KMS-11 (cell line): ENCODE measurements at regions not wholly inside any gene's neighbourhood (a gene's known extent, or its start where the extent isn't known, plus 50 kb on each side); places are given as distances from the start of the nearest gene placed in this dataset.

Source experiments
- H2AFZ ChIP-seq: fragments of 200-600 bp; sonication (generic); 2 replicates; pipeline ENCODE4 v1.6.1; 2016; ENCODE audit warnings: antibody characterized with exemption, mixed run types, low read depth
- H3K27ac ChIP-seq: fragments of 200-600 bp; sonication (generic); 2 replicates; pipeline ENCODE4 v1.6.1; 2016; ENCODE audit warnings: mild to moderate bottlenecking, mixed run types
- H3K27me3 ChIP-seq: fragments of 200-600 bp; sonication (generic); 2 replicates; pipeline ENCODE4 v1.6.1; 2017; ENCODE audit warnings: mild to moderate bottlenecking, low read depth, mixed run types, moderate library complexity; ENCODE audit not compliant: insufficient read depth
- H3K36me3 ChIP-seq: fragments of 200-600 bp; sonication (generic); 2 replicates; pipeline ENCODE4 v1.6.1; 2017; ENCODE audit warnings: mild to moderate bottlenecking, mixed run types; ENCODE audit not compliant: insufficient read depth
- H3K4me1 ChIP-seq: fragments of 200-600 bp; sonication (generic); 2 replicates; pipeline ENCODE4 v1.6.1; 2016; ENCODE audit warnings: mild to moderate bottlenecking, low read depth, mixed run types; ENCODE audit not compliant: poor library complexity, severe bottlenecking
- H3K4me2 ChIP-seq: fragments of 200-600 bp; sonication (generic); 2 replicates; pipeline ENCODE4 v1.7.0; 2016; ENCODE audit warnings: mild to moderate bottlenecking, mixed run types
- H3K4me3 ChIP-seq: fragments of 200-600 bp; sonication (generic); IDR thresholded peaks from 2 replicates; pipeline ENCODE4 v1.6.1; 2017; ENCODE audit warnings: low read depth, low read length, mixed read lengths; ENCODE audit not compliant: insufficient read depth
- H3K79me2 ChIP-seq: fragments of 200-600 bp; sonication (generic); 2 replicates; pipeline ENCODE4 v1.6.1; 2016; ENCODE audit warnings: low read depth, mixed run types; ENCODE audit not compliant: insufficient read depth
- H3K9ac ChIP-seq: fragments of 200-600 bp; sonication (generic); 2 replicates; pipeline ENCODE4 v1.6.1; 2016; ENCODE audit warnings: mild to moderate bottlenecking, mixed run types
- H4K20me1 ChIP-seq: fragments of 200-600 bp; sonication (generic); 2 replicates; pipeline ENCODE4 v1.6.1; 2016; ENCODE audit warnings: mild to moderate bottlenecking, mixed run types; ENCODE audit not compliant: insufficient read depth
- CTCF ChIP-seq: fragments of 200-600 bp; sonication (generic); conservative IDR thresholded peaks from 2 replicates; pipeline ENCODE4 v1.6.1; 2017; ENCODE audit warnings: low read depth, mild to moderate bottlenecking, antibody characterized with exemption, low read length, moderate library complexity, mixed read lengths

GRCh38 chr3:174675406-174675805 is 183.7 kb upstream of the NAALADL2 start:
- no peaks in the 10 kb centered on the region for H3K27me3 ChIP-seq
- no peaks in the 10 kb centered on the region for H4K20me1 ChIP-seq
- no peak overlapping the region for H3K9ac ChIP-seq
- no peak overlapping the region for H3K4me3 ChIP-seq
- no peaks in the 10 kb centered on the region for H3K4me1 ChIP-seq
- no peaks in the 10 kb centered on the region for H3K36me3 ChIP-seq
- H3K4me2 ChIP-seq = no peak overlapping the region
- TF ChIP-seq CTCF = no peak
- H2AFZ ChIP-seq = no peak overlapping the region
- H3K27ac ChIP-seq = no peak overlapping the region
- no peaks in the 10 kb centered on the region for H3K79me2 ChIP-seq

- Histone ChIP-seq H4K20me1 (no peaks in the 10 kb centered on the region), H3K9ac (no peak overlapping the region), H3K27ac (no peak overlapping the region), H3K4me3 (no peak overlapping the region), H3K4me1 (no peaks in the 10 kb centered on the region), H3K79me2 (no peaks in the 10 kb centered on the region), H3K4me2 (no peak overlapping the region), H3K27me3 (no peaks in the 10 kb centered on the region), H3K36me3 (no peaks in the 10 kb centered on the region), H2AFZ (no peak overlapping the region)
- TF ChIP-seq CTCF = no peak
Measured at GRCh38 chr3:174681784-174682183, 177.3 kb upstream of the NAALADL2 start.

GRCh38 chr3:174685796-174686195 is 173.3 kb upstream of the NAALADL2 start:
- no peaks in the 10 kb centered on the region for H3K27me3 ChIP-seq

GRCh38 chr3:174697310-174697709 is 161.8 kb upstream of the NAALADL2 start:
- Histone ChIP-seq H3K27me3 (no peaks in the 10 kb centered on the region), H4K20me1 (no peaks in the 10 kb centered on the region), H3K4me3 (no peak overlapping the region), H3K4me1 (no peaks in the 10 kb centered on the region), H3K79me2 (no peaks in the 10 kb centered on the region), H3K4me2 (no peak overlapping the region), H3K36me3 (no peaks in the 10 kb centered on the region), H3K9ac (no peak overlapping the region), H3K27ac (no peak overlapping the region), H2AFZ (no peak overlapping the region)
- no peak for TF ChIP-seq CTCF

More at GRCh38 chr3:174685796-174686195, 173.3 kb upstream of the NAALADL2 start:
- TF ChIP-seq CTCF = no peak
- H3K36me3 ChIP-seq = no peaks in the 10 kb centered on the region
- H3K27ac ChIP-seq = no peak overlapping the region
- no peak overlapping the region for H2AFZ ChIP-seq
- no peak overlapping the region for H3K4me3 ChIP-seq
- H3K9ac ChIP-seq = no peak overlapping the region
- no peak overlapping the region for H3K4me2 ChIP-seq
- no peaks in the 10 kb centered on the region for H4K20me1 ChIP-seq
- H3K4me1 ChIP-seq = no peaks in the 10 kb centered on the region
- no peaks in the 10 kb centered on the region for H3K79me2 ChIP-seq

- H3K36me3 ChIP-seq = no peaks in the 10 kb centered on the region
- H3K79me2 ChIP-seq = no peaks in the 10 kb centered on the region
- no peaks in the 10 kb centered on the region for H3K4me1 ChIP-seq
- TF ChIP-seq CTCF = no peak
- no peaks in the 10 kb centered on the region for H4K20me1 ChIP-seq
- no peaks in the 10 kb centered on the region for H3K27me3 ChIP-seq
- H3K9ac ChIP-seq = no peak overlapping the region
- no peak overlapping the region for H3K4me3 ChIP-seq
- H2AFZ ChIP-seq = no peak overlapping the region
- no peak overlapping the region for H3K4me2 ChIP-seq
- no peak overlapping the region for H3K27ac ChIP-seq
Measured at GRCh38 chr3:174700736-174701135, 158.4 kb upstream of the NAALADL2 start.
